Astrocyte (in vitro differentiated cells and primary cell): ENCODE measurements at regions not wholly inside any gene's neighbourhood (a gene's known extent, or its start where the extent isn't known, plus 50 kb on each side); places are given as distances from the start of the nearest gene placed in this dataset.

Source experiments
- DNase-seq: peaks from one replicate; pipeline ENCODE4 v3.0.0-alpha.2; 2010; ENCODE audit warnings: low read depth
- FAIRE-seq: peaks from 2 replicates; lab custom pipeline; 2011; peaks lifted over from hg19 to GRCh38; lab: Jason Lieb, UNC
- H2AFZ ChIP-seq: 2 replicates; pipeline ENCODE4 v1.6.0; 2012; ENCODE audit warnings: low read depth, low read length, inconsistent platforms
- H3K27ac ChIP-seq: 2 replicates; pipeline ENCODE4 v1.5.1; 2011; ENCODE audit warnings: low read depth, low read length, inconsistent platforms
- H3K27me3 ChIP-seq: 2 replicates; pipeline ENCODE4 v1.6.0; 2011; ENCODE audit warnings: low read length, inconsistent platforms; ENCODE audit not compliant: insufficient read depth
- H3K36me3 ChIP-seq: 2 replicates; pipeline ENCODE4 v1.5.1; 2011; ENCODE audit warnings: low read length, inconsistent platforms; ENCODE audit not compliant: insufficient read depth
- H3K4me1 ChIP-seq: 2 replicates; pipeline ENCODE4 v1.5.1; 2011; ENCODE audit warnings: low read length, inconsistent platforms; ENCODE audit not compliant: insufficient read depth
- H3K4me2 ChIP-seq: 2 replicates; pipeline ENCODE4 v1.6.0; 2012; ENCODE audit warnings: low read length, inconsistent platforms
- H3K4me3 ChIP-seq: 2 replicates; pipeline ENCODE4 v1.5.1; 2011; ENCODE audit warnings: low read depth, mild to moderate bottlenecking, low read length, inconsistent platforms; ENCODE audit not compliant: insufficient read depth
- H3K79me2 ChIP-seq: 2 replicates; pipeline ENCODE4 v1.6.0; 2012; ENCODE audit warnings: mild to moderate bottlenecking, low read length, inconsistent platforms; ENCODE audit not compliant: insufficient read depth
- H3K9ac ChIP-seq: 2 replicates; pipeline ENCODE4 v1.6.0; 2012; ENCODE audit warnings: mild to moderate bottlenecking, low read length, inconsistent platforms
- H3K9me3 ChIP-seq: 2 replicates; pipeline ENCODE4 v1.5.1; 2012; ENCODE audit warnings: low read depth, mild to moderate bottlenecking, low read length, inconsistent platforms; ENCODE audit not compliant: insufficient read depth
- H4K20me1 ChIP-seq: 2 replicates; pipeline ENCODE4 v1.6.0; 2012; ENCODE audit warnings: low read length, inconsistent platforms; ENCODE audit not compliant: insufficient read depth
- H3K27ac Mint-ChIP-seq: one replicate; pipeline ENCODE4 v1.8.0; 2021; ENCODE audit warnings: mild to moderate bottlenecking, mixed read lengths; ENCODE audit not compliant: unreplicated experiment
- H3K27me3 Mint-ChIP-seq: one replicate; pipeline ENCODE4 v1.8.0; 2021; ENCODE audit warnings: low read depth, mixed read lengths; ENCODE audit not compliant: unreplicated experiment
- H3K36me3 Mint-ChIP-seq: one replicate; pipeline ENCODE4 v1.8.0; 2021; ENCODE audit warnings: low read depth, mixed read lengths; ENCODE audit not compliant: unreplicated experiment
- H3K4me1 Mint-ChIP-seq: one replicate; pipeline ENCODE4 v1.8.0; 2021; ENCODE audit warnings: low read depth, mixed read lengths; ENCODE audit not compliant: unreplicated experiment
- H3K4me3 Mint-ChIP-seq: one replicate; pipeline ENCODE4 v1.8.0; 2021; ENCODE audit warnings: mild to moderate bottlenecking, moderate library complexity, mixed read lengths; ENCODE audit not compliant: unreplicated experiment
- H3K9me3 Mint-ChIP-seq: one replicate; pipeline ENCODE4 v1.8.0; 2021; ENCODE audit warnings: mild to moderate bottlenecking, mixed read lengths; ENCODE audit not compliant: unreplicated experiment
- EZH2 ChIP-seq: IDR thresholded peaks from 2 replicates; pipeline ENCODE4 v1.6.1; 2012; ENCODE audit warnings: mild to moderate bottlenecking, low read length, inconsistent platforms; ENCODE audit not compliant: insufficient read depth
- TF ChIP-seq, protein P1 (sequence below): IDR thresholded peaks from 2 replicates; pipeline ENCODE4 v1.5.1; 2011; ENCODE audit warnings: low read depth, mild to moderate bottlenecking, inconsistent platforms, low read length, moderate library complexity; ENCODE audit not compliant: insufficient read depth

DNA sequence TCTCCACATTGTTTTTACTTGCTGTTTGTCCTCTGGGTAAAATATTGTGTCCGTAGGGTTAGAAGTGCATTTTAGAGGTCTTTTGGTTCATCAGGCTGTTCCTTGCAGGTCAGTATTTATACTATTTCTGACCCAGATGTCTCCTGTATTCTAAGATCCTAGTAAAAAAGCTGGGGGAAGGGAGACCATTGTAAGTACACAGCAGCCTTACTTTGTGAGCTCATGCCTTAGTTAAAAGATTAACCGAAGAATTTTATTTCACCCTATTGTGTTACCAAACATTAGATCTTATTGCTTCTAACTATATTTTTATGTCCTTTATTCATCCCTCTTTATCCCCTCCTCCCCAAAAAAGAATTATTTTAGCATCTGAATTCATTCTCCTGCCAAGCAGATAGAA is 444.1 kb upstream of the RBFOX1 start:
- Histone ChIP-seq H3K27me3 (no peaks in the 10 kb centered on the region), H3K4me2 (no peak overlapping the region), H2AFZ (no peak overlapping the region), H3K9me3 (no peaks in the 10 kb centered on the region), H4K20me1 (no peaks in the 10 kb centered on the region), H3K9ac (no peak overlapping the region), H3K79me2 (no peaks in the 10 kb centered on the region), H3K4me3 (no peak overlapping the region), H3K27ac (no peak overlapping the region), H3K4me1 (no peaks in the 10 kb centered on the region), H3K36me3 (no peaks in the 10 kb centered on the region)
- H3K36me3 Mint-ChIP-seq, result no peaks in the 10 kb centered on the region
- FAIRE-seq, result no peak
- no peak overlapping the region for H3K4me3 Mint-ChIP-seq
- DNase-seq, result no peak
- H3K4me1 Mint-ChIP-seq, result peaks cover 6% of the 10 kb centered on the region
- peaks cover 4% of the 10 kb centered on the region for H3K9me3 Mint-ChIP-seq
- no peak for TF ChIP-seq EZH2
- TF ChIP-seq, protein P1, sequence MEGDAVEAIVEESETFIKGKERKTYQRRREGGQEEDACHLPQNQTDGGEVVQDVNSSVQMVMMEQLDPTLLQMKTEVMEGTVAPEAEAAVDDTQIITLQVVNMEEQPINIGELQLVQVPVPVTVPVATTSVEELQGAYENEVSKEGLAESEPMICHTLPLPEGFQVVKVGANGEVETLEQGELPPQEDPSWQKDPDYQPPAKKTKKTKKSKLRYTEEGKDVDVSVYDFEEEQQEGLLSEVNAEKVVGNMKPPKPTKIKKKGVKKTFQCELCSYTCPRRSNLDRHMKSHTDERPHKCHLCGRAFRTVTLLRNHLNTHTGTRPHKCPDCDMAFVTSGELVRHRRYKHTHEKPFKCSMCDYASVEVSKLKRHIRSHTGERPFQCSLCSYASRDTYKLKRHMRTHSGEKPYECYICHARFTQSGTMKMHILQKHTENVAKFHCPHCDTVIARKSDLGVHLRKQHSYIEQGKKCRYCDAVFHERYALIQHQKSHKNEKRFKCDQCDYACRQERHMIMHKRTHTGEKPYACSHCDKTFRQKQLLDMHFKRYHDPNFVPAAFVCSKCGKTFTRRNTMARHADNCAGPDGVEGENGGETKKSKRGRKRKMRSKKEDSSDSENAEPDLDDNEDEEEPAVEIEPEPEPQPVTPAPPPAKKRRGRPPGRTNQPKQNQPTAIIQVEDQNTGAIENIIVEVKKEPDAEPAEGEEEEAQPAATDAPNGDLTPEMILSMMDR, result no peak
- H3K27ac Mint-ChIP-seq, result no peak overlapping the region
- no peaks in the 10 kb centered on the region for H3K27me3 Mint-ChIP-seq

DNA sequence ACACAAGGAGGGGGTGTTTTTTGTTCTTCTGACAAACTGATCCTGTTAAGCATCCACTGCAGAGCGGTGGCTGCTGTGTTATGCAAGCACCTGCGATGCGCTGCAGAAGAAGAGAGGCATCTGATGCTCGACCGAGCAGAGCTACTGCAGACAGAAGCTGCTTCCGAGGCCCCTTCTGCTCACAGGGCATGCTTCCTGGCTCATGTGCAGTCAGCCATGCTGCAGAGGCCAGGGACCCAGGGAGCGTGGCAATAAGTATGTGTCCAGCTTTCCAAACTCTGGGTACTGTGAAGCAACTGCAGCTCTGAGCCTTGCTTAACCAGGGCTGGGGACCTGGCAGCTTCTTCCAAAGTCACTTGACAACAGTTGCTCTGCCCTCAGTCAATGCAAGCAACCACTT is 448.6 kb upstream of the RBFOX1 start:
- Mint-ChIP-seq H3K27ac (no peak overlapping the region), H3K4me3 (no peak overlapping the region), H3K9me3 (peaks cover 4% of the 10 kb centered on the region), H3K4me1 (no peaks in the 10 kb centered on the region), H3K36me3 (no peaks in the 10 kb centered on the region), H3K27me3 (no peaks in the 10 kb centered on the region)
- Histone ChIP-seq H3K4me3 (no peak overlapping the region), H3K4me2 (no peak overlapping the region), H4K20me1 (no peaks in the 10 kb centered on the region), H3K9me3 (peaks cover 3% of the 10 kb centered on the region), H3K27me3 (no peaks in the 10 kb centered on the region), H3K79me2 (no peaks in the 10 kb centered on the region), H3K4me1 (no peaks in the 10 kb centered on the region), H3K36me3 (no peaks in the 10 kb centered on the region), H3K9ac (no peak overlapping the region), H2AFZ (no peak overlapping the region), H3K27ac (no peak overlapping the region)
- FAIRE-seq (no peak), DNase-seq (no peak)
- TF ChIP-seq EZH2, result no peak
- TF ChIP-seq, protein P1, result no peak

DNA sequence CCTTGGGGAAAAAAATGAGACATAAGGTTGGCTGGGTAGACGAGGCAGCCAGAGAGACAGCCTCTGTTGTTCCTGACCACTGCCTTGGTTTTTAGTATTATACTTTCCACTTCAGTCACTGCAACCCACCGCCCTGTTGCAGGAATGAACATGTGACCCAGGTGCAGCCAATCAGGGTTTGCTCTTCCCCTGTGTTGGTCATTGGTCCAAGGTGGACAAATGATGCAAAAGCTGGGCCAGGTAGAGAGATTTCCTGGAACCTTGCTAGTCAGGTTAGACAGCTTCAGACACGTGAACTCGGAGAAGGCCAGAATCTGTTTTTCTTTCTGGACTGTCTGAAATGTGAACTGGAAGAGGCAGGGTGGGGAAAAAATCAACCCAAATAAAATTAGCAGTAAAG is 452.4 kb upstream of the RBFOX1 start:
- no peak for FAIRE-seq

More for the DNA sequence above, 452.4 kb upstream of the RBFOX1 start:
- Mint-ChIP-seq H3K4me1 (no peaks in the 10 kb centered on the region), H3K4me3 (no peak overlapping the region), H3K27ac (no peak overlapping the region), H3K27me3 (no peaks in the 10 kb centered on the region), H3K36me3 (no peaks in the 10 kb centered on the region), H3K9me3 (no peaks in the 10 kb centered on the region)
- H3K4me3 ChIP-seq, result no peak overlapping the region
- TF ChIP-seq EZH2, result no peak
- TF ChIP-seq, protein P1, result no peak
- no peaks in the 10 kb centered on the region for H3K79me2 ChIP-seq
- H3K27me3 ChIP-seq, result no peaks in the 10 kb centered on the region
- H3K36me3 ChIP-seq, result no peaks in the 10 kb centered on the region
- H3K9me3 ChIP-seq, result peaks cover 3% of the 10 kb centered on the region
- no peak overlapping the region for H2AFZ ChIP-seq
- no peaks in the 10 kb centered on the region for H4K20me1 ChIP-seq
- H3K4me2 ChIP-seq, result no peak overlapping the region
- no peak for DNase-seq
- H3K4me1 ChIP-seq, result no peaks in the 10 kb centered on the region
- no peak overlapping the region for H3K9ac ChIP-seq
- no peak overlapping the region for H3K27ac ChIP-seq
